ENCODE measurements at regions not wholly inside any gene's neighbourhood (a gene's known extent, or its start where the extent isn't known, plus 50 kb on each side); places are given as distances from the start of the nearest gene placed in this dataset.

DNA sequence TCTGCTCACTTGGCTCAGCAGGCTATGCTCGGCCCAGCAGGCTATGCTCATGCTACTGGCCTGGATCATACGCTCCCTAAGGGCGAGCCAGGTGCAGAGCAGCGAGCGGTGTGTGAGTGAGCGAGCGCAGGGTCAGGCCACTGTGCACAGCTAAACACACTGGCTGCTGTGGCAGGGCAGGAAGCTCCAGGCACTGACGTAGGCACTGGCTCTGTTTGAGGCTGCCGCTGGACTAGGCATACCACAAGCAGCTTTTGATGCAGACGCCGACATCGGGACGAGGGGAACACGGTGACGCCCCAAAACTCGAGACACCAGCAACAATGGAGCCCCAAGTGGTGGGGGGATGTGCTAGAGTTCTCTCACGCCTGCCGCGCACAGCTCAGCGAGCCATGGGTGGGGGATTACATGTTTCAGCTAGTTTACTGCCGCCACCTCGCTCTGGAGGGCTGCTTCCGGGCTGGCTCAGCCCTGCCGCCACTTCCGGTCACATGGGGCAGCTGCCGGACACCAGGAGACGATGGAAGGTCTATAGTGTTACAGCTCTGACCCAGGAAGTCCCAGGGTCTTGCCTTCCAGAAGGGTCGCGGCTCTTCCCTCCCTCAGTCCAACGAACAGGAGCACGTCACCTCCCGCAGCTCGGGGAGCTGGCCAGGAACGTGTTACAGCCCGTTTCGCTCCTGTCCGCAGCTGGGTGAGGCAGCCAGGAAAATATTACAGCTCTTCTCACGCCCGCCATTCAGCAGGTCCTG, 1176.9 kb upstream of the LRRTM1 start:
- ATAC-seq (ENCODE audit: insufficient read depth, low read depth) (no peak), DNase-seq (no peak)
- no peak overlapping the region for H3K4me2 ChIP-seq (ENCODE audit: insufficient read depth, low read length)
- no peaks in the 10 kb centered on the region for H3K4me1 ChIP-seq (ENCODE audit: insufficient read depth, low read length)
- H3K9ac ChIP-seq (ENCODE audit: low read depth, low read length) = no peak overlapping the region
- H3K27ac ChIP-seq (ENCODE audit: low read length) = no peak overlapping the region
- H4K20me1 ChIP-seq (ENCODE audit: insufficient read depth, low read length) = no peaks in the 10 kb centered on the region
- no peaks in the 10 kb centered on the region for H3K36me3 ChIP-seq (ENCODE audit: insufficient read depth, low read length)
- H3K4me3 ChIP-seq (ENCODE audit: low read depth in 1 of 2, low read length in 2 of 2) = no peak overlapping the region
- H3K27me3 ChIP-seq (ENCODE audit: insufficient read depth, low read length, poor library complexity) = no peaks in the 10 kb centered on the region
- no peaks in the 10 kb centered on the region for H3K79me2 ChIP-seq (ENCODE audit: insufficient read depth, low read length)
- H2AFZ ChIP-seq (ENCODE audit: low read depth, low read length) = no peak overlapping the region
- TF ChIP-seq, protein P1, sequence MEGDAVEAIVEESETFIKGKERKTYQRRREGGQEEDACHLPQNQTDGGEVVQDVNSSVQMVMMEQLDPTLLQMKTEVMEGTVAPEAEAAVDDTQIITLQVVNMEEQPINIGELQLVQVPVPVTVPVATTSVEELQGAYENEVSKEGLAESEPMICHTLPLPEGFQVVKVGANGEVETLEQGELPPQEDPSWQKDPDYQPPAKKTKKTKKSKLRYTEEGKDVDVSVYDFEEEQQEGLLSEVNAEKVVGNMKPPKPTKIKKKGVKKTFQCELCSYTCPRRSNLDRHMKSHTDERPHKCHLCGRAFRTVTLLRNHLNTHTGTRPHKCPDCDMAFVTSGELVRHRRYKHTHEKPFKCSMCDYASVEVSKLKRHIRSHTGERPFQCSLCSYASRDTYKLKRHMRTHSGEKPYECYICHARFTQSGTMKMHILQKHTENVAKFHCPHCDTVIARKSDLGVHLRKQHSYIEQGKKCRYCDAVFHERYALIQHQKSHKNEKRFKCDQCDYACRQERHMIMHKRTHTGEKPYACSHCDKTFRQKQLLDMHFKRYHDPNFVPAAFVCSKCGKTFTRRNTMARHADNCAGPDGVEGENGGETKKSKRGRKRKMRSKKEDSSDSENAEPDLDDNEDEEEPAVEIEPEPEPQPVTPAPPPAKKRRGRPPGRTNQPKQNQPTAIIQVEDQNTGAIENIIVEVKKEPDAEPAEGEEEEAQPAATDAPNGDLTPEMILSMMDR (IDR thresholded peaks at IDR 0.05; ENCODE audit: borderline replicate concordance, extremely low read depth, low read length, poor library complexity, severe bottlenecking) = no peak
- no peak for TF ChIP-seq EZH2 (IDR thresholded peaks at IDR 0.05; ENCODE audit: borderline replicate concordance, low read depth, low read length, severe bottlenecking)
- no peaks in the 10 kb centered on the region for H3K9me3 ChIP-seq (ENCODE audit: insufficient read depth, low read length, severe bottlenecking)

DNA sequence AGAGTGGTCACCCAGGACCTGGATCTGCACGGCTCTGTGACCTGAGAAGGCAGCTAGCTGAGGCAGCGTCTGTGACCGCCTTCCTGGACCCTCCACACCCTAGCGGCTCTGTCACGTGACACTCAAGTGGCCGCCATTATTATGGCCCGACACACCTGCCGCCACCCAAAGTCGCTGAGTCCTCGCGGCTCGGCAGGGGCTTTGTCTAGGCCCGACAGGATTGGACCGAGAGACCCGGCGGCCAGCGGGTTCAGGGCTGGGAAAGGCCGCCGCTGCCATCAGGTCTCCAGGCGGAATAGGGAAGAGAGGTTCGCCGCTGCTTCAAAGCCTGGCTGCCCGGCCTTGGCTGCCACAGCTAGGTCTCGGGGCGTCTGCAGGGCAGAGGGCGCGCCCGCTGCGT, 1162.5 kb upstream of the LRRTM1 start:
- DNase-seq (no peak), ATAC-seq (ENCODE audit: insufficient read depth, low read depth) (no peak)
- H3K4me2 ChIP-seq (ENCODE audit: insufficient read depth, low read length) = no peak overlapping the region
- no peaks in the 10 kb centered on the region for H3K79me2 ChIP-seq (ENCODE audit: insufficient read depth, low read length)
- no peak overlapping the region for H3K9ac ChIP-seq (ENCODE audit: low read depth, low read length)
- H3K27ac ChIP-seq (ENCODE audit: low read length) = no peak overlapping the region
- no peak for TF ChIP-seq EZH2 (IDR thresholded peaks at IDR 0.05; ENCODE audit: borderline replicate concordance, low read depth, low read length, severe bottlenecking)
- TF ChIP-seq, protein P1 (IDR thresholded peaks at IDR 0.05; ENCODE audit: borderline replicate concordance, extremely low read depth, low read length, poor library complexity, severe bottlenecking) = no peak
- no peak overlapping the region for H3K4me3 ChIP-seq (ENCODE audit: low read depth in 1 of 2, low read length in 2 of 2)
- no peaks in the 10 kb centered on the region for H3K9me3 ChIP-seq (ENCODE audit: insufficient read depth, low read length, severe bottlenecking)
- no peaks in the 10 kb centered on the region for H3K36me3 ChIP-seq (ENCODE audit: insufficient read depth, low read length)
- no peak overlapping the region for H2AFZ ChIP-seq (ENCODE audit: low read depth, low read length)
- H3K27me3 ChIP-seq (ENCODE audit: insufficient read depth, low read length, poor library complexity) = no peaks in the 10 kb centered on the region
- H4K20me1 ChIP-seq (ENCODE audit: insufficient read depth, low read length) = no peaks in the 10 kb centered on the region
- no peaks in the 10 kb centered on the region for H3K4me1 ChIP-seq (ENCODE audit: insufficient read depth, low read length)

DNA sequence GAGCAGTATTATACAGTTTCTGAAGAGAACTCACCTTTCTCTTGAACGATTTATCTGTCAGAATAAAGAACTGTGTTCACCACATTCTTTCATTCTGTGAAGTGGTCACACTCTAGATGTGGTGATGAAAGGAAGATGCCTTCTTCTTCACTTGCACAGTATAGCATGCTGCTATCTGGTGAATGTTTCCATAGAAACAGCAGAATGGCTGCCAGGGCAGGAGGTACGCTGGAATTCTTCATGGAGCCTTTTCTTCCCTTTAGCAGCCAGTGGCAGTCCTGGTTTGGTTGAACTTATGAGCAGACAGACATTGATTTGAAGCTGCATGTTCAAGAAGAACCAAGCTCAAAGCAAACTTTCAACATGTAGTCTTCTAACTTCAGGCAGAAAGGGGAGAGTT, 1157.9 kb upstream of the LRRTM1 start:
- DNase-seq = no peak
- no peak overlapping the region for H2AFZ ChIP-seq (ENCODE audit: low read depth, low read length)
- H3K36me3 ChIP-seq (ENCODE audit: insufficient read depth, low read length) = no peaks in the 10 kb centered on the region
- TF ChIP-seq, protein P1 (IDR thresholded peaks at IDR 0.05; ENCODE audit: borderline replicate concordance, extremely low read depth, low read length, poor library complexity, severe bottlenecking) = no peak
- TF ChIP-seq EZH2 (IDR thresholded peaks at IDR 0.05; ENCODE audit: borderline replicate concordance, low read depth, low read length, severe bottlenecking) = no peak
- H3K9me3 ChIP-seq (ENCODE audit: insufficient read depth, low read length, severe bottlenecking) = no peaks in the 10 kb centered on the region
- no peaks in the 10 kb centered on the region for H3K4me1 ChIP-seq (ENCODE audit: insufficient read depth, low read length)
- H3K4me3 ChIP-seq (ENCODE audit: low read depth in 1 of 2, low read length in 2 of 2) = no peak overlapping the region
- no peak overlapping the region for H3K27ac ChIP-seq (ENCODE audit: low read length)
- ATAC-seq (ENCODE audit: insufficient read depth, low read depth) = no peak
- no peaks in the 10 kb centered on the region for H3K27me3 ChIP-seq (ENCODE audit: insufficient read depth, low read length, poor library complexity)
- H3K79me2 ChIP-seq (ENCODE audit: insufficient read depth, low read length) = no peaks in the 10 kb centered on the region
- no peak overlapping the region for H3K4me2 ChIP-seq (ENCODE audit: insufficient read depth, low read length)
- H4K20me1 ChIP-seq (ENCODE audit: insufficient read depth, low read length) = no peaks in the 10 kb centered on the region
- no peak overlapping the region for H3K9ac ChIP-seq (ENCODE audit: low read depth, low read length)
